K562 (cell line): ENCODE measurements at regions not wholly inside any gene's neighbourhood (a gene's known extent, or its start where the extent isn't known, plus 50 kb on each side); places are given as distances from the start of the nearest gene placed in this dataset.

ENCODE experiments used
- CCNT2 ChIP-seq: IDR thresholded peaks from 2 replicates; pipeline ENCODE4 v1.6.1; 2011; ENCODE audit warnings: borderline replicate concordance, low read depth, mild to moderate bottlenecking, moderate library complexity, mixed read lengths, low read length; ENCODE audit not compliant: insufficient read length; ENCODE audit errors: extremely low read depth
- CHCHD3 ChIP-seq: fragments of 250-450 bp; sonication (Bioruptor Pico); IDR thresholded peaks from 2 replicates; pipeline ENCODE4 v2.1.2; 2022; ENCODE audit warnings: mild to moderate bottlenecking
- CTCF ChIP-seq, 3 experiments: IDR thresholded peaks in 2 of 3; conservative IDR thresholded peaks in 1 of 3; 2 replicates each; pipeline ENCODE4 v1.5.1; 2011 to 2012; ENCODE audit warnings: low read length in 3 of 3, mild to moderate bottlenecking in 3 of 3, control low read depth in 2 of 3, improper control_type of control experiment in 1 of 3, inconsistent platforms in 1 of 3, low read depth in 1 of 3, mixed read lengths in 1 of 3, moderate library complexity in 1 of 3; ENCODE audit not compliant: insufficient read depth in 2 of 3
- E2F6 ChIP-seq, 2 experiments: IDR thresholded peaks; 2 replicates each; pipeline ENCODE4 v1.6.1; 2011; ENCODE audit warnings: borderline replicate concordance in 1 of 2, control low read depth in 1 of 2, low read depth in 1 of 2, low read length in 1 of 2, mild to moderate bottlenecking in 1 of 2, mixed read lengths in 1 of 2, moderate library complexity in 1 of 2; ENCODE audit not compliant: insufficient read depth in 1 of 2, insufficient read length in 1 of 2, poor library complexity in 1 of 2, severe bottlenecking in 1 of 2; ENCODE audit errors: extremely low read depth in 1 of 2
- EGR1 ChIP-seq: fragments of 450-650 bp; conservative IDR thresholded peaks from 2 replicates; pipeline ENCODE4 v1.6.1; 2017; ENCODE audit warnings: mild to moderate bottlenecking
- MAX ChIP-seq: sonication (generic); formaldehyde crosslinking; IDR thresholded peaks from 2 replicates; pipeline ENCODE4 v1.9.0; 2022; ENCODE audit warnings: mild to moderate bottlenecking, missing genetic modification reagents
- MEF2A ChIP-seq: IDR thresholded peaks from 2 replicates; pipeline ENCODE4 v1.6.1; 2011; ENCODE audit warnings: low read depth, mild to moderate bottlenecking, low read length, moderate library complexity; ENCODE audit not compliant: control insufficient read depth
- MTA3 ChIP-seq: fragments of 450-650 bp; formaldehyde crosslinking; IDR thresholded peaks from 2 replicates; pipeline ENCODE4 v1.6.1; 2017; ENCODE audit warnings: mild to moderate bottlenecking, borderline replicate concordance
- NONO ChIP-seq, 2 experiments: fragments of 200-400 bp in 1 of 2; fragments of 450-650 bp in 1 of 2; formaldehyde crosslinking in 1 of 2; IDR thresholded peaks; 2 replicates each; pipeline ENCODE4 v1.6.1; 2017; ENCODE audit warnings: low read depth in 2 of 2, mild to moderate bottlenecking in 2 of 2, moderate library complexity in 2 of 2, low read length in 1 of 2
- PTBP1 ChIP-seq: fragments of 200-400 bp; formaldehyde crosslinking; IDR thresholded peaks from 2 replicates; pipeline ENCODE4 v1.6.1; 2017; ENCODE audit warnings: low read depth, low read length
- ZNF444 ChIP-seq: fragments of 250-450 bp; sonication (Bioruptor Pico); IDR thresholded peaks from 2 replicates; pipeline ENCODE4 v1.4.0; 2020; ENCODE audit warnings: mild to moderate bottlenecking, moderate library complexity

GRCh38 chr5:40431734-40432133 lies 248.0 kb upstream of the PTGER4 start:
- TF ChIP-seq EGR1 (no peak), E2F6 (IDR thresholded peaks at IDR 0.05; ENCODE audit: borderline replicate concordance in 1 of 2, extremely low read depth in 1 of 2, insufficient read depth in 1 of 2, insufficient read length in 1 of 2, low read depth in 1 of 2, low read length in 1 of 2, poor library complexity in 1 of 2, severe bottlenecking in 1 of 2) (no peak), MEF2A (no peak), MTA3 (no peak), CTCF (IDR thresholded peaks at IDR 0.05 in 2 of 3, conservative IDR thresholded peaks at IDR 0.05 in 1 of 3; ENCODE audit: insufficient read depth in 2 of 3, low read depth in 1 of 3, low read length in 3 of 3) (no peak), CCNT2 (no peak), MAX (CRISPR knock-in tag) (no peak), NONO (IDR thresholded peaks at IDR 0.05; ENCODE audit: low read depth in 2 of 2, low read length in 1 of 2) (no peak), PTBP1 (no peak), CHCHD3 (CRISPR knock-in tag) (no peak), ZNF444 (CRISPR knock-in tag) (no peak)
